GM12875 (cell line): ENCODE measurements at regions not wholly inside any gene's neighbourhood (a gene's known extent, or its start where the extent isn't known, plus 50 kb on each side); places are given as distances from the start of the nearest gene placed in this dataset.

Experiments
- H3K4me3 ChIP-seq: one replicate; pipeline ENCODE4 v1.5.1; 2011; ENCODE audit warnings: low read depth, low read length, control low read depth
- CTCF ChIP-seq: IDR thresholded peaks from 2 replicates; pipeline ENCODE4 v1.5.1; 2011; ENCODE audit warnings: low read depth, mild to moderate bottlenecking, control low read depth, inconsistent platforms, low read length, moderate library complexity, borderline replicate concordance; ENCODE audit not compliant: insufficient read depth

GRCh38 chr15:91733661-91734060 is 119.8 kb upstream of the SLCO3A1 start:
- TF ChIP-seq CTCF = no peak
- no peak overlapping the region for H3K4me3 ChIP-seq

- TF ChIP-seq CTCF = no peak
- no peak overlapping the region for H3K4me3 ChIP-seq
Observed at GRCh38 chr15:91737151-91737818, 116.2 kb upstream of the SLCO3A1 start.

- no peak for TF ChIP-seq CTCF
- H3K4me3 ChIP-seq = no peak overlapping the region
Observed at GRCh38 chr15:91741986-91742385, 111.5 kb upstream of the SLCO3A1 start.

- H3K4me3 ChIP-seq = no peak overlapping the region
- TF ChIP-seq CTCF = no peak
Observed at GRCh38 chr15:91751611-91752010, 101.9 kb upstream of the SLCO3A1 start.

- no peak for TF ChIP-seq CTCF
- no peak overlapping the region for H3K4me3 ChIP-seq
Observed at GRCh38 chr15:91752081-91752785, 101.3 kb upstream of the SLCO3A1 start.

- no peak overlapping the region for H3K4me3 ChIP-seq
- TF ChIP-seq CTCF = no peak
Observed at GRCh38 chr15:91759560-91759959, 93.9 kb upstream of the SLCO3A1 start.

- H3K4me3 ChIP-seq = no peak overlapping the region
- no peak for TF ChIP-seq CTCF
Observed at GRCh38 chr15:91765660-91766059, 87.8 kb upstream of the SLCO3A1 start.
